GM23338 (cell line): ENCODE measurements at regions not wholly inside any gene's neighbourhood (a gene's known extent, or its start where the extent isn't known, plus 50 kb on each side); places are given as distances from the start of the nearest gene placed in this dataset.

Experiments used
- CTCF ChIP-seq, 2 experiments: fragments of 200-600 bp in 1 of 2; sonication (generic) in 1 of 2; conservative IDR thresholded peaks; 2 replicates each; pipeline versions ENCODE4 v1.5.1 to v1.6.1; 2016 to 2017; ENCODE audit warnings: antibody characterized with exemption in 2 of 2, low read depth in 2 of 2, mild to moderate bottlenecking in 2 of 2, moderate library complexity in 1 of 2
- ETS1 ChIP-seq: IDR thresholded peaks from 2 replicates; pipeline ENCODE4 v1.6.1; 2016; ENCODE audit warnings: antibody characterized with exemption
- EZH2phosphoT487 ChIP-seq: fragments of 200-600 bp; sonication (generic); IDR thresholded peaks from one replicate; pipeline ENCODE4 v1.8.1; 2018; ENCODE audit warnings: antibody characterized with exemption; ENCODE audit not compliant: unreplicated experiment
- JUNB ChIP-seq: IDR thresholded peaks from one replicate; pipeline ENCODE4 v1.6.1; 2016; ENCODE audit warnings: antibody characterized with exemption; ENCODE audit not compliant: unreplicated experiment
- NANOG ChIP-seq: IDR thresholded peaks from 2 replicates; pipeline ENCODE4 v1.6.1; 2016; ENCODE audit warnings: antibody characterized with exemption, borderline replicate concordance
- ZNF331 ChIP-seq: fragments of 250-450 bp; sonication (Bioruptor Pico); IDR thresholded peaks from 2 replicates; pipeline ENCODE4 v1.5.0; 2020; ENCODE audit warnings: low read depth, mild to moderate bottlenecking, moderate library complexity
- ZNF462 ChIP-seq: fragments of 250-450 bp; sonication (Bioruptor Pico); IDR thresholded peaks from 2 replicates; pipeline ENCODE4 v1.5.0; 2020; ENCODE audit warnings: mild to moderate bottlenecking, moderate library complexity
- TF ChIP-seq, protein P1 (sequence below): IDR thresholded peaks from one replicate; pipeline ENCODE4 v1.6.1; 2018; ENCODE audit warnings: antibody characterized with exemption; ENCODE audit not compliant: unreplicated experiment

- no peak for TF ChIP-seq ZNF462 (CRISPR knock-in tag)
- no peak for TF ChIP-seq CTCF (conservative IDR thresholded peaks at IDR 0.05; ENCODE audit: low read depth in 2 of 2)
- TF ChIP-seq, protein P1, sequence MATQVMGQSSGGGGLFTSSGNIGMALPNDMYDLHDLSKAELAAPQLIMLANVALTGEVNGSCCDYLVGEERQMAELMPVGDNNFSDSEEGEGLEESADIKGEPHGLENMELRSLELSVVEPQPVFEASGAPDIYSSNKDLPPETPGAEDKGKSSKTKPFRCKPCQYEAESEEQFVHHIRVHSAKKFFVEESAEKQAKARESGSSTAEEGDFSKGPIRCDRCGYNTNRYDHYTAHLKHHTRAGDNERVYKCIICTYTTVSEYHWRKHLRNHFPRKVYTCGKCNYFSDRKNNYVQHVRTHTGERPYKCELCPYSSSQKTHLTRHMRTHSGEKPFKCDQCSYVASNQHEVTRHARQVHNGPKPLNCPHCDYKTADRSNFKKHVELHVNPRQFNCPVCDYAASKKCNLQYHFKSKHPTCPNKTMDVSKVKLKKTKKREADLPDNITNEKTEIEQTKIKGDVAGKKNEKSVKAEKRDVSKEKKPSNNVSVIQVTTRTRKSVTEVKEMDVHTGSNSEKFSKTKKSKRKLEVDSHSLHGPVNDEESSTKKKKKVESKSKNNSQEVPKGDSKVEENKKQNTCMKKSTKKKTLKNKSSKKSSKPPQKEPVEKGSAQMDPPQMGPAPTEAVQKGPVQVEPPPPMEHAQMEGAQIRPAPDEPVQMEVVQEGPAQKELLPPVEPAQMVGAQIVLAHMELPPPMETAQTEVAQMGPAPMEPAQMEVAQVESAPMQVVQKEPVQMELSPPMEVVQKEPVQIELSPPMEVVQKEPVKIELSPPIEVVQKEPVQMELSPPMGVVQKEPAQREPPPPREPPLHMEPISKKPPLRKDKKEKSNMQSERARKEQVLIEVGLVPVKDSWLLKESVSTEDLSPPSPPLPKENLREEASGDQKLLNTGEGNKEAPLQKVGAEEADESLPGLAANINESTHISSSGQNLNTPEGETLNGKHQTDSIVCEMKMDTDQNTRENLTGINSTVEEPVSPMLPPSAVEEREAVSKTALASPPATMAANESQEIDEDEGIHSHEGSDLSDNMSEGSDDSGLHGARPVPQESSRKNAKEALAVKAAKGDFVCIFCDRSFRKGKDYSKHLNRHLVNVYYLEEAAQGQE: no peak
- TF ChIP-seq JUNB: no peak
- TF ChIP-seq ZNF331 (CRISPR knock-in tag): no peak
- TF ChIP-seq EZH2phosphoT487: no peak
- no peak for TF ChIP-seq ETS1
- no peak for TF ChIP-seq NANOG
Observed at GRCh38 chr14:98035396-98035795, 1236.6 kb downstream of the BCL11B start (continued).
